NCI-H1694 (cell line): ENCODE measurements at regions not wholly inside any gene's neighbourhood (a gene's known extent, or its start where the extent isn't known, plus 50 kb on each side); places are given as distances from the start of the nearest gene placed in this dataset.

Experiments
- DNase-seq: peaks from one replicate; lab custom pipeline; 2025; lab: John Stamatoyannopoulos, UW

- DNase-seq, result no peak
Observed at GRCh38 chr20:22226849-22227700, 357.3 kb downstream of the FOXA2 start.

GRCh38 chr20:22223236-22223635 lies 361.1 kb downstream of the FOXA2 start:
- no peak for DNase-seq

GRCh38 chr20:22217712-22218352 lies 366.5 kb downstream of the FOXA2 start:
- DNase-seq, result no peak

GRCh38 chr20:22216984-22217383 lies 367.4 kb downstream of the FOXA2 start:
- no peak for DNase-seq

GRCh38 chr20:22214296-22214695 lies 370.1 kb downstream of the FOXA2 start:
- no peak for DNase-seq

GRCh38 chr20:22213271-22213670 lies 371.1 kb downstream of the FOXA2 start:
- DNase-seq, result no peak

DNA sequence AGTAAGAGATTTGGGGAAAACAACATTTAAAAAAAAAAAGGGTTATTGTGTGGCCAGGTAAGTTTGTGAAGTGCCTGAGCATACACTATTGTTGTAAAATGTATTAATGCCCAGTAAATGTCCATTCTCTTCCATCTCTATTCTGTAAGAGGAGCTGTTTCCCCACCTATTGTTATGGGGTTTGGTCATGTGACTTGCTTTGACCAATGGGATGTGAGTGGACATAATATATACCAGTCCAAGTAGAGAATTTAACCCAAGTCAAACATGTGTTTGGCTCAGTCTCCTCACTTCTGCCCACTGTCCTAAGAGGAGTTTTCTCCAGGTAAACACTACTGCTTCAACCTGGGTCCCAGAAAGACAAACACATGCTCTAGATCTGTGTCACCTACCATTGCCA lies 377.1 kb downstream of the FOXA2 start:
- DNase-seq, result no peak

DNA sequence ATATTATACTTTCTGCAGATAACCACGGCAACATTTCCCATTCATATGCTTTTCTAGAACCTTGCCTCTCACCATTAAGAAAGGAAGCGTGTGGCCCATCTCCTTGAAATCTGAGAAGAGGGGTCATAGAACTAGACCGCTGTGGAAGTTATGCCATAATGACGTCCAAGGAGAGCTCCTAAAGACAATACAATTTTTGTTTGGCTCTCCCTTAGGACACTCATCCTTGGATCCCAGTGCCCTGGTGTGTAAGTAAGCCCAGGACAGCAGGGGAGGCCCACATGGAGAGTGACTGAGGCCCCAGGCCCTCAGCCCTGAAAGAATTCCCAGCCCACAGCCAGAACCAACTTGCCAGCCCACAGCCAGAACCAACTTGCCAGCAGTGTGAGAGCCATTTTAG lies 379.6 kb downstream of the FOXA2 start:
- no peak for DNase-seq

DNA sequence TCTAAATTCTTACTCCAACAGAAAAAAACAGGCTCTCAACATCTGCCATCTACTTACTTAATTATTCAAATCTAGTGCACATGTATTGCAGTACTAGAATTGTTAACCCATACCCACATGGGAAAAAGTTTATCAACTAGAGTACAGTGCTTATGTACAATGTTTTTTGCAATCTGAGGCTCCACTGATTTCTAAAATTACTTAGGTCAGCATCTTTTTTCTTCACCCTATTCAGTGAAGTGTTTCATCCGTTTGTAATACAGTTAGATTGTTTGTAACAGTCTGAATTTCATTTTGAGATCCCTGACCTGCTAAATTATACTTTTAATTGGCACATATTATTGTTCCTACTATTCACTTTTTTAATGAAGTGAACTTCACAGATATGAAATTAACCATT lies 402.2 kb downstream of the FOXA2 start:
- DNase-seq, result no peak

GRCh38 chr20:22180244-22180643 lies 404.1 kb downstream of the FOXA2 start:
- no peak for DNase-seq

- DNase-seq, result no peak
Observed at GRCh38 chr20:22160101-22160652, 424.2 kb downstream of the FOXA2 start.

DNA sequence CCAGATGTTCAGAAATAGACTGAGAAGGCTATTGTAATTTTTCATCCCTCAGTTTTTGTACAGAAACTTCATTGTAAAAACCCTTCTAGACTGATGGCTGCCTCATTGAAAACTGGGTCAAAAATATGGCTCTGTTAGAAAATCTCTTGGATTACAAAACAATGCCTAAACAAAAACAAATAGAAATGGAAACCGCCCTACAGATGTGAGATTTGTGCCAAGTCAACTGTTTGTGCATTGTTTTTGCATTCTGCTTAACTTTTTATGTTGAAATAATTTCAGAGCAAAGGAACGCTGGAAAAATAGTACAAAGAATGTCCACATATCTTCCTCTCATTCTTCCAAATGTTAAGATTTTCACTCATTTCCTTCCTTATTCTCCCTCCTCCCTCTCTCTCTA lies 425.1 kb downstream of the FOXA2 start:
- DNase-seq, result no peak

GRCh38 chr20:22127587-22127986 lies 422.1 kb downstream of the PAX1 start:
- DNase-seq, result no peak

DNA sequence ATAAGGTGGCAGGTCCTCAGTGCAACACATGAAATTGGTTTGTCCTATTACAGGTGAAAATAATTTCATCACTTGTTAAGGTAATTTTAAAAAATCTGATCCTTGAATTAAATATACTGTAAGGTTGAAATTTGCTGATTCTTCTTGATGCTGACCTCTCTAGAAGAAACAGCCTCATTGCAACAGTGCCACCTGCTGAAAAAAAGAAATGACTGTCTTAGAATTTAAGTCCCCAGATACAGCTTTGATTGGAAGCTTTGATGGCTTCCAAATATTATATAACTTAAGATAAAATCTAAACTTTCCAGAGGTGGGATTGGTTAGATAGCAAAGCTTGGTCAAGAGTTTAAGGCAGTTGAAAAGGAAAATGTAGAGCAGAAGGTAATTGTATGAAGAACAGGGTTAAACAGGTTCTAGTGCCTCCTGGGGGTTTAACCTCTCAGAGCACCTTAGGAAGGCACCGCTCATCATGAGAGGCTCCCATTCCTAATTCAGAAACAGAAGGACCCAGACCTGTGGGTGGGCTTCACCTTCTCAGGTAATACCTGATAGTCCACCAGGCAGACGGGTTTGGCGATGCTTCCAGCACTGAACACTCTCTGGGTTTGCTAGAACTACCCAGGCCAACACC lies 401.0 kb downstream of the PAX1 start:
- DNase-seq, result no peak

DNA sequence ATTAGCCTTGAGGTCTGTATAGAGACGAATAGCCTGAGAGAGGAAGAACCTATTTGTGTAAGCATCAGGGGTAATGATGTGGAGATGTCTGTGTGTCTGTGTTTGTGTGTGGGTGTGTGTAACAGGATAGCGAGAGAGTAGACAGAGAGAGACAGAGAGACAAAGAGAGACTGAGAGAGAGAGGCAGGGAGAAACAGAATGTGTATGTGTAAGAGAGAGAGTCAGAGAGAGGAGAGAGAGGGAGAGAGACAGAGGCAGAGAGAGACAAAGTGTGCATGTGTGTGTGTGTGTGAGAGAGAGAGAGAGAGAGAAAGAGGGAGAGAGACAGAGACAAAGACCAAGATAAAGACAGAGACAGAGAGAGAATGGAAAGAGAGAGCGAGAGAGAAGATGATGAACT lies 396.1 kb downstream of the PAX1 start:
- no peak for DNase-seq

DNA sequence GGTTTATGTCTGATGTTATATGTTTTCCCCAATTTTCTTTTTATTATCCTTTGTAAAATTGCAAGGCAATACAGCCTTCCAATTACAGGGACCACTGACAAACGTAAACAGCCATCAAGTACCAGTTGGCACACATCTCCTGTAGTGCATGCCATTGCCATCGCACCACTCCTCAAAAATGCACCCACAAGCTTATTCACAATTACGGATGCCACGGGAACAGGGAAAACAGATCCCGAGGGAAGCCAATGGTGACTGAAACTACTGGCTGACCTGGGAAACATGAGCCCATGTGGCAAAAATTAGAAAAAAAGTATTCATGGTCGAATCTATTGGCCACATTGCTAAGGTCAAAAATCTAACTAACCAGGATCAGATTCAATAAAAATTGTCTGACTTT lies 395.2 kb downstream of the PAX1 start:
- DNase-seq, result no peak

GRCh38 chr20:22099348-22099747 lies 393.9 kb downstream of the PAX1 start:
- DNase-seq, result no peak

DNA sequence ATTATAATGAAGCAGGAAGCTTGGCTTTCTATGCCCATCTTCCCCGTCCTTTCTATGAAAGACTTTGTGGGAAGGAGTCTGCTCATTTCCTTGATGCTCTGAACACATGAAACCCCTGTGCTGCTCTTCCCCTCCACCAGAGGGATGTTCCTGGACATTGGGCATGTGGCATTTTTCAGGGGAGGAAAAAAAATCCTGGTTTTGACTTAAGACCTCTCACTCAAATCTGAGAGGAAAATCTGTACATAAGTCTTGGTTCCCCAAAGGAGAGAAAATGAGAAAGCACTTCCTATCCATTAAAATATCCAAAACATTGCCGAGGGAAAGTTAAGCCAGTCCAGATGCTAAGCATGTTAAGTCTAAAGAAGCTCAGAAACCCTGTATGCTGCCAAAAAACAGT lies 393.0 kb downstream of the PAX1 start:
- DNase-seq, result no peak

- DNase-seq, result no peak
Observed at GRCh38 chr20:22093122-22093521, 387.7 kb downstream of the PAX1 start.

GRCh38 chr20:22088882-22089281 lies 383.4 kb downstream of the PAX1 start:
- DNase-seq, result no peak

DNA sequence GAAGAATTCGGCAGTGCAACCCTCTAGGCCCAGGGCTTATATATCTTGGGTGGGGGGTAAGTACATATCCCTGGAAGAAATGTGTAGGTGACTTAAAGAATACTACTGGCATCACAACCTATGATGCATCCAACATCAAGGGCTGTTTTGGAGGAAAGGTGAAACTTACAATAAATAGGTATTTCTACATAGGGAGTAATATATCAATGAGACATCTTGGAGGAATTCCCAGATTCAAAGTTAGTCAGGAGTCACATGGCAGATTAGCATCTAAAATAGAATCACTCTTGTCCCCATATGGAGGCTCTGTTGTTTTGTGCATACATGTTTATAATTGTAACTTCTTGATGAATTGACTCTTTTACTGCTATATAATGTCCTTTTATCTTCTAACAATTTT lies 375.5 kb downstream of the PAX1 start:
- DNase-seq, result no peak

DNA sequence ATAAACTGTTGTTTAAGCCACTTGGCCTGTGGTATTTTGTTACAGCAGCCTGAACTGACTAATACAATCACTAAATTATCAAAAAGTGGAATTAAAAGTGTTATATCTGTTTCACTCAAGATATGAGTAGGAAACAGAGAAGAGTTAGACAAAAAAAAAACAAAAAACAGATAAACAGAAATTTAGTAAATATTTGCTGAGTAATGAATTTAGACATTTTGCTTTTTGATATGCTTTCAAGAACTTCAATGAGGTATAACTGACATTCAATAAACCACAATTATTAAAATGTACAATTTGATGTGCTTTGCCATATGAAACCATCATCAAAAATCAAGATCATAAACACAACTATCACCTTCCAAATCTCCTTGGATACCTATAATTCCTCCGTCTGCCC lies 369.2 kb downstream of the PAX1 start:
- DNase-seq, result no peak

DNA sequence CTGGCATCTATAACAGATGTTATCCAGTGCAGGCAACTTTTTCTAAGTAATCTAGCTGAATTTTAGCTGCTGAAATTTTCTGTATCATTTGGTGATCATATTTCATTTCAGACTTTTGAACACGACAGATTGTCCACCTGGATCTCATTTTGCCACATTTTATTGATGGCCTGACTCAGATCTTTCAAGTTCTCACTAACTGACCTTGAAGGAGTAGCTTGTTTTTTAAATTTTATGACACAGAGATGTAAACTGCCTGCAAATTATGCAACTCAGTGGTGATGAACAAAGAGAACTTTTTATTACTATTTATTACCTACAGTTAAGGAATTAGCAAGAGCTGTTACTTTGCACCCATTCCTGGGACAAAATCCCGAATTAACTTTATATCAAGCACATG lies 366.4 kb downstream of the PAX1 start:
- DNase-seq, result no peak
